Neural progenitor cell (in vitro differentiated cells): ENCODE measurements at regions not wholly inside any gene's neighbourhood (a gene's known extent, or its start where the extent isn't known, plus 50 kb on each side); places are given as distances from the start of the nearest gene placed in this dataset.

Source experiments
- EZH2 ChIP-seq: fragments of 200-600 bp; sonication (generic); IDR thresholded peaks from 2 replicates; pipeline ENCODE4 v1.6.1; 2017; ENCODE audit warnings: antibody characterized with exemption, mild to moderate bottlenecking, moderate library complexity
- TF ChIP-seq, protein P1 (sequence below): fragments of 200-600 bp; sonication (generic); IDR thresholded peaks from 2 replicates; pipeline ENCODE4 v1.5.1; 2017; ENCODE audit warnings: antibody characterized with exemption, mild to moderate bottlenecking

DNA sequence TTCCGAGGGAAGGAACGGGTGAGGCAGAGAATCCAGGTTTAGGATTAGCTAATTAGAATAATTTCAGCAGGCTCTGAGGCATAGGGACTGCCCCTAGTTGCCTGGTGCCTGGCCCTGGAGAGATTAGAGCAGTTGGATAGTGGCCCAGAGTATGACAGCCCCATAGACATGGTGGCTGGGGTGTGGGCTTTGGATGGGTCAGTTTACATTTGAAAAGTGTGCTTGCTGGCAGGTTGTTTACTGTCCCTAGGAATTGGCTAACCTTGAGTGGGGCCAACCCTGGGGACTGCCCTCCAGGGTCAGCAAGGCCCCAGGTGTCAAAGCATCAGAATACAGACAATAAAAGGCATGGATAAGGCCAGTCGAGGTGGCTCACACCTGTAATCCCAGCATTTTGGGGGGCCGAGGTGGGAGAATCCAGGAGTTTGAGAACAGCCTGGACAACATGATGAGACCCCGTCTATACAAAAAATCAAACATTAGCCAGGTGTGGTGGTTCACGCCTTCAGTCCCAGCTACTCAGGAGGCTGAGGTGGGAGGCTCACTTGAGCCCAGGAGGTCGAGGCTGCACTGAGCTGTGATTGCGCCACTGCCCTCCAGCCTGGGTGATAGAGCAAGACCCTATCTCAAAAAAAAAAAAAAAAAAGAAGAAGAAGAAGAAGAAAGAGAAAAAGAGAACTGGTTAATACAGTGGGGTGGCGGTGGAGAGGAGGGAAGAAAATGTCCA is 182.3 kb upstream of the PWP1 start:
- TF ChIP-seq, protein P1, sequence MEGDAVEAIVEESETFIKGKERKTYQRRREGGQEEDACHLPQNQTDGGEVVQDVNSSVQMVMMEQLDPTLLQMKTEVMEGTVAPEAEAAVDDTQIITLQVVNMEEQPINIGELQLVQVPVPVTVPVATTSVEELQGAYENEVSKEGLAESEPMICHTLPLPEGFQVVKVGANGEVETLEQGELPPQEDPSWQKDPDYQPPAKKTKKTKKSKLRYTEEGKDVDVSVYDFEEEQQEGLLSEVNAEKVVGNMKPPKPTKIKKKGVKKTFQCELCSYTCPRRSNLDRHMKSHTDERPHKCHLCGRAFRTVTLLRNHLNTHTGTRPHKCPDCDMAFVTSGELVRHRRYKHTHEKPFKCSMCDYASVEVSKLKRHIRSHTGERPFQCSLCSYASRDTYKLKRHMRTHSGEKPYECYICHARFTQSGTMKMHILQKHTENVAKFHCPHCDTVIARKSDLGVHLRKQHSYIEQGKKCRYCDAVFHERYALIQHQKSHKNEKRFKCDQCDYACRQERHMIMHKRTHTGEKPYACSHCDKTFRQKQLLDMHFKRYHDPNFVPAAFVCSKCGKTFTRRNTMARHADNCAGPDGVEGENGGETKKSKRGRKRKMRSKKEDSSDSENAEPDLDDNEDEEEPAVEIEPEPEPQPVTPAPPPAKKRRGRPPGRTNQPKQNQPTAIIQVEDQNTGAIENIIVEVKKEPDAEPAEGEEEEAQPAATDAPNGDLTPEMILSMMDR, result no peak
- no peak for TF ChIP-seq EZH2
